HCT116 (cell line): ENCODE measurements at regions not wholly inside any gene's neighbourhood (a gene's known extent, or its start where the extent isn't known, plus 50 kb on each side); places are given as distances from the start of the nearest gene placed in this dataset.

Experiments used
- ATAC-seq: fragments of 200-7000 bp; cut with Tn5 transposase; 2 replicates; pipeline ENCODE4 v1.9.1; 2020; ENCODE audit warnings: mild to moderate bottlenecking, moderate library complexity
- BruUV-seq: library from RNA; stranded (reverse); fragments of 400-500 nt; replicated peaks from 2 replicates; lab custom pipeline; 2021; lab: Mats Ljungman, UMichigan
- CTCF ChIA-PET: fragments of 300-600 bp; sonication (Branson Sonifier 250); formaldehyde crosslinking; loops from one replicate; lab custom pipeline; 2021; ENCODE audit warnings: antibody characterized with exemption; lab: Charles Lee
- POLR2A ChIA-PET: fragments of 300-600, 350-600 bp; sonication (Branson Sonifier 250); formaldehyde crosslinking; loops from one replicate; lab custom pipeline; 2021; ENCODE audit warnings: antibody characterized with exemption; lab: Charles Lee
- RAD21 ChIA-PET, 2 experiments: fragments of 300-600 bp; sonication (Branson Sonifier 250); formaldehyde crosslinking; loops; one replicate each; lab custom pipeline; 2023; ENCODE audit warnings: low total read pairs in 2 of 2; ENCODE audit not compliant: uncharacterized antibody in 2 of 2, unreplicated experiment in 2 of 2, low non-redundant PET in 1 of 2; lab: Charles Lee
- DNase-seq: peaks from one replicate; pipeline ENCODE4 v3.0.0-alpha.2; 2010; ENCODE audit warnings: low read depth, low spot score
- H2AFZ ChIP-seq: fragments of 200-600 bp; shearing (Covaris generic), sonication (generic); 2 replicates; pipeline ENCODE4 v1.6.1; 2017; ENCODE audit warnings: low read depth, mixed run types, mixed read lengths, antibody characterized with exemption, low read length; ENCODE audit not compliant: poor library complexity, severe bottlenecking
- H3K27ac ChIP-seq: 2 replicates; pipeline ENCODE4 v1.5.1; 2012; ENCODE audit warnings: low read depth, low read length
- H3K27me3 ChIP-seq: fragments of 200-600 bp; sonication (generic); 2 replicates; pipeline ENCODE4 v1.6.1; 2016; ENCODE audit warnings: mixed run types, low read length, mixed read lengths; ENCODE audit not compliant: insufficient read depth
- H3K36me3 ChIP-seq, 2 experiments: fragments of 200-500 bp in 1 of 2; fragments of 200-600 bp in 1 of 2; sonication (Bioruptor generic) in 1 of 2; sonication (generic) in 1 of 2; 2 replicates each; pipeline versions ENCODE4 v1.5.1 to v1.6.1; 2014 to 2016; ENCODE audit warnings: low read length in 2 of 2, inconsistent platforms in 1 of 2, mixed read lengths in 1 of 2, mixed run types in 1 of 2; ENCODE audit not compliant: insufficient read depth in 2 of 2, control insufficient read depth in 1 of 2
- H3K4me1 ChIP-seq, 2 experiments: fragments of 200-600 bp in 1 of 2; sonication (generic) in 1 of 2; 2 replicates each; pipeline versions ENCODE4 v1.5.1 to v1.6.1; 2012 to 2017; ENCODE audit warnings: low read length in 2 of 2, inconsistent platforms in 1 of 2, mild to moderate bottlenecking in 1 of 2, mixed read lengths in 1 of 2, mixed run types in 1 of 2, moderate library complexity in 1 of 2; ENCODE audit not compliant: insufficient read depth in 2 of 2, control insufficient read depth in 1 of 2
- H3K4me2 ChIP-seq: fragments of 200-600 bp; sonication (generic); 2 replicates; pipeline ENCODE4 v1.6.1; 2017; ENCODE audit warnings: mixed run types, low read length, mixed read lengths
- H3K4me3 ChIP-seq, 2 experiments: fragments of 200-600 bp in 1 of 2; sonication (generic) in 1 of 2; replicated peaks in 1 of 2; 2 replicates each; pipeline ENCODE4 v1.5.1; 2011 to 2016; ENCODE audit warnings: low read length in 2 of 2, control low read depth in 1 of 2, low read depth in 1 of 2, mild to moderate bottlenecking in 1 of 2, mixed read lengths in 1 of 2, mixed run types in 1 of 2
- H3K79me2 ChIP-seq: fragments of 200-600 bp; sonication (generic); 2 replicates; pipeline ENCODE4 v1.6.1; 2017; ENCODE audit warnings: mild to moderate bottlenecking, mixed run types, low read length, moderate library complexity, mixed read lengths; ENCODE audit not compliant: insufficient read depth
- H3K9ac ChIP-seq: fragments of 200-600 bp; sonication (generic); 2 replicates; pipeline ENCODE4 v1.6.1; 2016; ENCODE audit warnings: low read length, mixed read lengths
- H3K9me2 ChIP-seq: fragments of 200-600 bp; sonication (generic), shearing (Covaris generic); 2 replicates; pipeline ENCODE4 v1.6.1; 2017; ENCODE audit warnings: mixed run types, mild to moderate bottlenecking, moderate library complexity; ENCODE audit not compliant: insufficient read depth
- H3K9me3 ChIP-seq, 2 experiments: fragments of 200-500 bp in 1 of 2; fragments of 200-600 bp in 1 of 2; sonication (Bioruptor generic) in 1 of 2; sonication (generic) in 1 of 2; 2 replicates each; pipeline ENCODE4 v1.6.1; 2014 to 2017; ENCODE audit warnings: low read length in 2 of 2, mixed read lengths in 2 of 2, inconsistent platforms in 1 of 2, low read depth in 1 of 2, mild to moderate bottlenecking in 1 of 2, mixed run types in 1 of 2, moderate library complexity in 1 of 2; ENCODE audit not compliant: control insufficient read depth in 1 of 2, insufficient read depth in 1 of 2
- H4K20me1 ChIP-seq: fragments of 200-600 bp; sonication (generic), shearing (Covaris generic); 2 replicates; pipeline ENCODE4 v1.6.1; 2017; ENCODE audit warnings: mixed run types, mild to moderate bottlenecking, moderate library complexity; ENCODE audit not compliant: insufficient read depth
- ATF3 ChIP-seq: IDR thresholded peaks from 2 replicates; pipeline ENCODE4 v1.6.1; 2012
- CBX3 ChIP-seq: IDR thresholded peaks from 2 replicates; pipeline ENCODE4 v1.6.1; 2012; ENCODE audit warnings: low read depth
- CTCF ChIP-seq, 3 experiments: fragments of 200-600 bp in 1 of 3; sonication (generic) in 1 of 3; IDR thresholded peaks in 2 of 3; conservative IDR thresholded peaks in 1 of 3; 2 replicates each; pipeline ENCODE4 v1.5.1; 2012 to 2017; ENCODE audit warnings: low read depth in 2 of 3, low read length in 2 of 3, antibody characterized with exemption in 1 of 3, borderline replicate concordance in 1 of 3, control low read depth in 1 of 3, mild to moderate bottlenecking in 1 of 3, mixed read lengths in 1 of 3, mixed run types in 1 of 3, moderate library complexity in 1 of 3; ENCODE audit not compliant: insufficient read depth in 1 of 3
- EGR1 ChIP-seq: IDR thresholded peaks from 2 replicates; pipeline ENCODE4 v1.6.1; 2012; ENCODE audit warnings: low read depth
- EZH2phosphoT487 ChIP-seq: fragments of 200-600 bp; IDR thresholded peaks from 2 replicates; pipeline ENCODE4 v1.6.1; 2018; ENCODE audit warnings: antibody characterized with exemption, borderline replicate concordance
- FOSL1 ChIP-seq: IDR thresholded peaks from 2 replicates; pipeline ENCODE4 v1.6.1; 2012; ENCODE audit warnings: low read depth
- JUND ChIP-seq: IDR thresholded peaks from 2 replicates; pipeline ENCODE4 v1.6.1; 2012
- MAX ChIP-seq: IDR thresholded peaks from 2 replicates; pipeline ENCODE4 v1.6.1; 2012
- POLR2A ChIP-seq: IDR thresholded peaks from 2 replicates; pipeline ENCODE4 v1.7.0; 2011; ENCODE audit warnings: borderline replicate concordance; ENCODE audit not compliant: insufficient read depth, insufficient read length; ENCODE audit errors: extremely low read depth
- POLR2AphosphoS5 ChIP-seq: IDR thresholded peaks from 2 replicates; pipeline ENCODE4 v1.6.1; 2011; ENCODE audit warnings: mild to moderate bottlenecking, low read depth, low read length, moderate library complexity
- RAD21 ChIP-seq: IDR thresholded peaks from 2 replicates; pipeline ENCODE4 v1.6.1; 2012; ENCODE audit warnings: low read depth, mild to moderate bottlenecking
- SIN3A ChIP-seq: IDR thresholded peaks from 2 replicates; pipeline ENCODE4 v1.6.1; 2012; ENCODE audit warnings: low read depth
- SP1 ChIP-seq: IDR thresholded peaks from 2 replicates; pipeline ENCODE4 v1.6.1; 2012; ENCODE audit warnings: low read depth
- SRF ChIP-seq: IDR thresholded peaks from 2 replicates; pipeline ENCODE4 v1.6.1; 2012; ENCODE audit warnings: low read depth
- TCF7L2 ChIP-seq: IDR thresholded peaks from 2 replicates; pipeline ENCODE4 v1.7.0; 2011; ENCODE audit warnings: borderline replicate concordance, inconsistent platforms; ENCODE audit not compliant: insufficient read depth, insufficient read length; ENCODE audit errors: extremely low read depth
- YY1 ChIP-seq: IDR thresholded peaks from 2 replicates; pipeline ENCODE4 v1.6.1; 2011; ENCODE audit warnings: low read length, low read depth, moderate library complexity, mild to moderate bottlenecking; ENCODE audit not compliant: insufficient replicate concordance; ENCODE audit errors: extremely low read depth
- ZBTB33 ChIP-seq: IDR thresholded peaks from 2 replicates; pipeline ENCODE4 v1.6.1; 2011; ENCODE audit warnings: mild to moderate bottlenecking, low read length, moderate library complexity; ENCODE audit not compliant: insufficient replicate concordance; ENCODE audit errors: extremely low read depth
- ZFX ChIP-seq: fragments of 450-650 bp; IDR thresholded peaks from 2 replicates; pipeline ENCODE4 v1.6.1; 2017
- intact Hi-C: fragments of 100-400 bp; cut with micrococcal nuclease; formaldehyde crosslinking; loops from 2 replicates; pipeline ENCODE4 v1.10.0; 2022
- TF ChIP-seq, protein P1 (sequence below): IDR thresholded peaks from 2 replicates; pipeline ENCODE4 v1.6.1; 2012; ENCODE audit warnings: low read depth

- ChIA-PET CTCF (no interaction called here), RAD21 (no interaction called here), POLR2A (no interaction called here)
- BruUV-seq: no TSS peak
- Histone ChIP-seq H3K4me1 (0 out of 4 replicates have a peak, but pooled peaks cover 0 to 1% of the 10 kb centered on the region in 2 experiments), H4K20me1 (no peaks in the 10 kb centered on the region), H2AFZ (no peak overlapping the region), H3K4me3 (no peak overlapping the region), H3K9me3 (no peaks in the 10 kb centered on the region), H3K9me2 (no peaks in the 10 kb centered on the region), H3K9ac (no peak overlapping the region), H3K27ac (no peak overlapping the region), H3K79me2 (no peaks in the 10 kb centered on the region), H3K36me3 (no peaks in the 10 kb centered on the region), H3K27me3 (peaks cover 38% of the 10 kb centered on the region), H3K4me2 (no peak overlapping the region)
- TF ChIP-seq EGR1 (no peak), ZBTB33 (no peak), FOSL1 (no peak), SRF (no peak), SIN3A (no peak), SP1 (no peak), JUND (no peak), CBX3 (no peak), EZH2phosphoT487 (no peak), ATF3 (no peak), YY1 (no peak), CTCF (IDR thresholded peaks at IDR 0.05 in 2 of 3, conservative IDR thresholded peaks at IDR 0.05 in 1 of 3; ENCODE audit: borderline replicate concordance in 1 of 3, insufficient read depth in 1 of 3, low read depth in 2 of 3, low read length in 2 of 3) (no peak), RAD21 (no peak), POLR2A (no peak), TCF7L2 (no peak), POLR2AphosphoS5 (no peak), MAX (no peak), ZFX (no peak)
- TF ChIP-seq, protein P1, sequence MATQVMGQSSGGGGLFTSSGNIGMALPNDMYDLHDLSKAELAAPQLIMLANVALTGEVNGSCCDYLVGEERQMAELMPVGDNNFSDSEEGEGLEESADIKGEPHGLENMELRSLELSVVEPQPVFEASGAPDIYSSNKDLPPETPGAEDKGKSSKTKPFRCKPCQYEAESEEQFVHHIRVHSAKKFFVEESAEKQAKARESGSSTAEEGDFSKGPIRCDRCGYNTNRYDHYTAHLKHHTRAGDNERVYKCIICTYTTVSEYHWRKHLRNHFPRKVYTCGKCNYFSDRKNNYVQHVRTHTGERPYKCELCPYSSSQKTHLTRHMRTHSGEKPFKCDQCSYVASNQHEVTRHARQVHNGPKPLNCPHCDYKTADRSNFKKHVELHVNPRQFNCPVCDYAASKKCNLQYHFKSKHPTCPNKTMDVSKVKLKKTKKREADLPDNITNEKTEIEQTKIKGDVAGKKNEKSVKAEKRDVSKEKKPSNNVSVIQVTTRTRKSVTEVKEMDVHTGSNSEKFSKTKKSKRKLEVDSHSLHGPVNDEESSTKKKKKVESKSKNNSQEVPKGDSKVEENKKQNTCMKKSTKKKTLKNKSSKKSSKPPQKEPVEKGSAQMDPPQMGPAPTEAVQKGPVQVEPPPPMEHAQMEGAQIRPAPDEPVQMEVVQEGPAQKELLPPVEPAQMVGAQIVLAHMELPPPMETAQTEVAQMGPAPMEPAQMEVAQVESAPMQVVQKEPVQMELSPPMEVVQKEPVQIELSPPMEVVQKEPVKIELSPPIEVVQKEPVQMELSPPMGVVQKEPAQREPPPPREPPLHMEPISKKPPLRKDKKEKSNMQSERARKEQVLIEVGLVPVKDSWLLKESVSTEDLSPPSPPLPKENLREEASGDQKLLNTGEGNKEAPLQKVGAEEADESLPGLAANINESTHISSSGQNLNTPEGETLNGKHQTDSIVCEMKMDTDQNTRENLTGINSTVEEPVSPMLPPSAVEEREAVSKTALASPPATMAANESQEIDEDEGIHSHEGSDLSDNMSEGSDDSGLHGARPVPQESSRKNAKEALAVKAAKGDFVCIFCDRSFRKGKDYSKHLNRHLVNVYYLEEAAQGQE: no peak
- ATAC-seq (no peak), DNase-seq (no peak)
- intact Hi-C loops: no loop called here
These were observed 253.8 kb downstream of the XXYLT1 start for GRCh38 chr3:195017151-195017550.
